Prostate gland (tissue), 2 donors: ENCODE measurements at regions not wholly inside any gene's neighbourhood (a gene's known extent, or its start where the extent isn't known, plus 50 kb on each side); places are given as distances from the start of the nearest gene placed in this dataset.

Experiments used
- CTCF ChIP-seq, 4 experiments: fragments of 200-600 bp in 2 of 4; fragments of 450-650 bp in 2 of 4; sonication (generic) in 2 of 4; IDR thresholded peaks; 1 replicate in 3 of 4; 2 replicates in 1 of 4; pipeline ENCODE4 v1.5.1; 2016 to 2019; ENCODE audit warnings: antibody characterized with exemption in 4 of 4, mild to moderate bottlenecking in 2 of 4, moderate library complexity in 2 of 4
- POLR2A ChIP-seq: fragments of 450-650 bp; IDR thresholded peaks from one replicate; pipeline ENCODE4 v1.6.1; 2016; ENCODE audit warnings: antibody characterized with exemption, mild to moderate bottlenecking
- POLR2AphosphoS5 ChIP-seq: sonication (generic); formaldehyde crosslinking; IDR thresholded peaks from one replicate; pipeline ENCODE4 v1.6.1; 2017; ENCODE audit warnings: antibody characterized with exemption

- TF ChIP-seq CTCF (IDR thresholded peaks at IDR 0.05) = no peak
- TF ChIP-seq POLR2A = no peak
- no peak for TF ChIP-seq POLR2AphosphoS5
These were observed 89.8 kb downstream of the CD164 start for GRCh38 chr6:109292420-109292819.
